Astrocyte of the cerebellum (primary cell): ENCODE measurements at regions not wholly inside any gene's neighbourhood (a gene's known extent, or its start where the extent isn't known, plus 50 kb on each side); places are given as distances from the start of the nearest gene placed in this dataset.

Experiments
- DNase-seq: peaks from one replicate; pipeline ENCODE4 v3.0.0-alpha.2; 2011; ENCODE audit warnings: low read depth
- H3K4me3 ChIP-seq: 2 replicates; pipeline ENCODE4 v1.5.1; 2011; ENCODE audit warnings: mild to moderate bottlenecking, low read depth, low read length, moderate library complexity
- in situ Hi-C: cut with HindIII; loops from 2 replicates; pipeline ENCODE4 v1.10.0; 2017; ENCODE audit warnings: low sequenced_read_pairs
- TF ChIP-seq, protein P1 (sequence below): IDR thresholded peaks from 2 replicates; pipeline ENCODE4 v1.5.1; 2012; ENCODE audit warnings: low read length, low read depth, moderate library complexity, mild to moderate bottlenecking; ENCODE audit errors: missing control alignments

- in situ Hi-C loops, result no loop called here
- DNase-seq, result no peak
- H3K4me3 ChIP-seq, result no peak overlapping the region
- TF ChIP-seq, protein P1, sequence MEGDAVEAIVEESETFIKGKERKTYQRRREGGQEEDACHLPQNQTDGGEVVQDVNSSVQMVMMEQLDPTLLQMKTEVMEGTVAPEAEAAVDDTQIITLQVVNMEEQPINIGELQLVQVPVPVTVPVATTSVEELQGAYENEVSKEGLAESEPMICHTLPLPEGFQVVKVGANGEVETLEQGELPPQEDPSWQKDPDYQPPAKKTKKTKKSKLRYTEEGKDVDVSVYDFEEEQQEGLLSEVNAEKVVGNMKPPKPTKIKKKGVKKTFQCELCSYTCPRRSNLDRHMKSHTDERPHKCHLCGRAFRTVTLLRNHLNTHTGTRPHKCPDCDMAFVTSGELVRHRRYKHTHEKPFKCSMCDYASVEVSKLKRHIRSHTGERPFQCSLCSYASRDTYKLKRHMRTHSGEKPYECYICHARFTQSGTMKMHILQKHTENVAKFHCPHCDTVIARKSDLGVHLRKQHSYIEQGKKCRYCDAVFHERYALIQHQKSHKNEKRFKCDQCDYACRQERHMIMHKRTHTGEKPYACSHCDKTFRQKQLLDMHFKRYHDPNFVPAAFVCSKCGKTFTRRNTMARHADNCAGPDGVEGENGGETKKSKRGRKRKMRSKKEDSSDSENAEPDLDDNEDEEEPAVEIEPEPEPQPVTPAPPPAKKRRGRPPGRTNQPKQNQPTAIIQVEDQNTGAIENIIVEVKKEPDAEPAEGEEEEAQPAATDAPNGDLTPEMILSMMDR, result no peak
Observed at GRCh38 chr2:57821088-57821487, 225.5 kb upstream of the VRK2 start.

- DNase-seq, result no peak
- in situ Hi-C loops, result no loop called here
- H3K4me3 ChIP-seq, result no peak overlapping the region
- TF ChIP-seq, protein P1, result no peak
Observed at GRCh38 chr2:57828221-57828620, 218.4 kb upstream of the VRK2 start.

- in situ Hi-C loops, result no loop called here
- no peak overlapping the region for H3K4me3 ChIP-seq
- TF ChIP-seq, protein P1, result no peak
- no peak for DNase-seq
Observed at GRCh38 chr2:57834666-57835065, 211.9 kb upstream of the VRK2 start.

DNA sequence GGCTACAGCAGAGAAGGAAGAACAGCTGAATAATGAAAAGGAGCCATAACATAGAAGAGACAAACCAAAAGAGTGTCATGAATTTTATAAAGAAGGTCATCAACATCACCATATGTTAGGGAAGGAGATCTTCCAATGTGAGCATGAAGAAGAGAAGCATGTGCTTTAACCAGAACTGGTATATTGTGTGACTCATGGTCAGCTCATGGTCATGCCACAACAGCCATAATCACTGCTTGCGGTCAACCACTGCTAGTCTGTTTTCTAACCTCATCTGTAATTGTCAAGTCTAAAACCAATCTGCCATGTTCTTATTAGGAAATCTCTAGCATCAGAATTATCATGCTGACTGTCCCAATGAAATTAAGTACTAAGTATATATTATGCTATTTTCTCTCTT, 204.1 kb upstream of the VRK2 start:
- H3K4me3 ChIP-seq, result no peak overlapping the region
- DNase-seq, result peak; percentile 15
- in situ Hi-C loops, result no loop called here
- TF ChIP-seq, protein P1, result no peak

DNA sequence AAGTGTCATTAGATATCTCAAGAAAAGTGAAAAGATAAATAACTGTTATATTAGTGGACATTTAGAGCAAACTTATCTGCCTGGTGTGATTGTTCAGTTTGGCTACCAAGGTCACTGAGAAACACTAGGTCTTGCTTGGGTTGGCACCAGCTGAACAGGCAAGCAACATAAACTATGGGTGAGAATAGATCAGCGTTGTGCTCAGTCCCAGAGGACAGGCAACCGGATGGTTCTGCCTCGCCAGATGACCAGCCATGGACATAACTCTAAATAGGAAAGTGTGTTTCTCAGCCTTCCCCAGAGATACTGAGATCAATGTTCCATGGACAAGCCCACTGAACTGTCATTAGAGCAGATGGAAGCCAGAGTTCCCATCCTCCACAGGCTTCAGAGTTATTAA, 203.4 kb upstream of the VRK2 start:
- in situ Hi-C loops, result no loop called here
- no peak for DNase-seq
- TF ChIP-seq, protein P1, result no peak
- no peak overlapping the region for H3K4me3 ChIP-seq

DNA sequence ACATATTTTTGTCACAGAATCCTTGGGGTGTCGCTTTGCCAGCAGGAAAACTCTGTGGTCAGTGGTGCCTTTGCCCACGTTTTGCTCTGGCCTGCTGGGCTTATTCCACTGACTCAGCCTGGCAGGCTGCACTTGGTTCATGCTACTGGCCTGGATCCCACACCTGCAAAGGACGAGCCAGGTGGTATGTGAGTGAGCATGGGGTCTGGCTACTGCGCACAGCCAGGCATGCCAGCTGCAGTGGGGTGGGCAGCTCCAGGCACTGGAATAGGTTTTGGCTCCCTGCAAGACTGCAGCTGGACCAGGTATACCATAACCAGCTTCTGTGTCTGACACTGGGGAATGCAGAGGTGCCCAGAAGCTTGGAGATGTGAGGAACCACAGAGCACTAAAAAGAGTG, 197.9 kb upstream of the VRK2 start:
- in situ Hi-C loops, result no loop called here
- DNase-seq, result no peak
- TF ChIP-seq, protein P1, result no peak
- H3K4me3 ChIP-seq, result no peak overlapping the region

DNA sequence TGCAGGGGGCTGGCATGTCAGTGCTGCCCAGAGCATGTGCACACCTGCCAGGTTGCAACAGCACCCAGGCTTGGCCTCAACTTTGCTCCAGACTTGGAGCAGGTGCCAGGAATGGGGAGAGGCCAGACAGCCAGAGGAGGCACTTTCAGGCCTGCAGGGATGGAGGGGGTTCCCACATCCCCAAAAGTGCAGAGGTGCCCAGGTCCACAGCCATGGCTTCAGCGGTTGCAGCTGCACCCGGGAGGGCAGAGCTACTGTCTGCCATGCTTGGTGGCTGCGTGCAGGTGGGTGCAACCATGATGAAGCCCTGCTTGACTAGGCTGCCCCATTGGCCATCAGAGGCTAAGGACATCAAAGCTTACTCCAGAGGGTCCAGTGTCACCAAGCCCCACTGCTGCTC, 196.8 kb upstream of the VRK2 start:
- no peak for DNase-seq
- TF ChIP-seq, protein P1, result no peak
- no peak overlapping the region for H3K4me3 ChIP-seq
- in situ Hi-C loops, result no loop called here
